Uterus (tissue), 3 donors: ENCODE measurements at regions not wholly inside any gene's neighbourhood (a gene's known extent, or its start where the extent isn't known, plus 50 kb on each side); places are given as distances from the start of the nearest gene placed in this dataset.

ENCODE experiments used
- DNase-seq, 2 donors: peaks; one replicate each; pipeline ENCODE4 v3.0.0-alpha.2; 2019 to 2020
- H3K27ac ChIP-seq, 2 donors: fragments of 200-600 bp; sonication (generic); 1 replicate in 1 of 2; 2 replicates in 1 of 2; pipeline ENCODE4 v1.5.1; 2016 to 2018
- H3K27me3 ChIP-seq, 2 donors: fragments of 200-600 bp; sonication (generic); one replicate each; pipeline ENCODE4 v1.5.1; 2018 to 2019; ENCODE audit warnings: control low read depth in 1 of 2
- H3K36me3 ChIP-seq, 2 donors: fragments of 200-600 bp; sonication (generic); one replicate each; pipeline ENCODE4 v1.5.1; 2019; ENCODE audit warnings: control low read depth in 1 of 2
- H3K4me1 ChIP-seq, 2 donors: fragments of 200-600 bp; sonication (generic); one replicate each; pipeline ENCODE4 v1.5.1; 2018 to 2019; ENCODE audit warnings: control low read depth in 1 of 2
- H3K4me3 ChIP-seq, 2 donors: fragments of 200-600 bp; sonication (generic); 1 replicate in 1 of 2; 2 replicates in 1 of 2; pipeline ENCODE4 v1.5.1; 2018 to 2019; ENCODE audit warnings: mild to moderate bottlenecking in 1 of 2
- H3K9me3 ChIP-seq, 2 donors: fragments of 200-600 bp; sonication (generic); one replicate each; pipeline ENCODE4 v1.5.1; 2019; ENCODE audit warnings: control low read depth in 1 of 2
- CTCF ChIP-seq, 4 experiments: fragments of 200-600 bp in 2 of 4; fragments of 450-650 bp in 2 of 4; sonication (generic) in 2 of 4; IDR thresholded peaks; one replicate each; pipeline ENCODE4 v1.5.1; 2016 to 2019; ENCODE audit warnings: antibody characterized with exemption in 4 of 4, mild to moderate bottlenecking in 2 of 4, moderate library complexity in 1 of 4
- POLR2A ChIP-seq, 2 donors: fragments of 450-650 bp; IDR thresholded peaks; one replicate each; pipeline ENCODE4 v1.6.1; 2016; ENCODE audit warnings: antibody characterized with exemption in 2 of 2, mild to moderate bottlenecking in 1 of 2, moderate library complexity in 1 of 2
- intact Hi-C: fragments of 100-400 bp; cut with DNase I; formaldehyde crosslinking; loops from one replicate; pipeline ENCODE4 v1.15.1; 2023; ENCODE audit warnings: low total_unique reads
- donor health status: DM: yes; HTN: yes; CAD: no.

GRCh38 chr2:239706367-239706766 lies 305.5 kb upstream of the HDAC4 start:
- Histone ChIP-seq H3K36me3 (no peaks in the 10 kb centered on the region), H3K27ac (no peak overlapping the region), H3K9me3 (no peaks in the 10 kb centered on the region), H3K4me3 (no peak overlapping the region), H3K4me1 (no peaks in the 10 kb centered on the region), H3K27me3 (no peaks in the 10 kb centered on the region)
- no peak for DNase-seq
- TF ChIP-seq CTCF (IDR thresholded peaks at IDR 0.05) (no peak), POLR2A (IDR thresholded peaks at IDR 0.05) (no peak)
- intact Hi-C loops = no loop called here

GRCh38 chr2:239704737-239705136 lies 303.9 kb upstream of the HDAC4 start:
- Histone ChIP-seq H3K4me3 (no peak overlapping the region), H3K27ac (no peak overlapping the region), H3K4me1 (no peaks in the 10 kb centered on the region), H3K36me3 (no peaks in the 10 kb centered on the region), H3K27me3 (no peaks in the 10 kb centered on the region), H3K9me3 (no peaks in the 10 kb centered on the region)
- intact Hi-C loops = no loop called here
- no peak for DNase-seq
- no peak for TF ChIP-seq POLR2A (IDR thresholded peaks at IDR 0.05)
- TF ChIP-seq CTCF (IDR thresholded peaks at IDR 0.05) = no peak

- Histone ChIP-seq H3K4me3 (no peak overlapping the region), H3K4me1 (no peaks in the 10 kb centered on the region), H3K36me3 (no peaks in the 10 kb centered on the region), H3K27ac (no peak overlapping the region), H3K27me3 (no peaks in the 10 kb centered on the region), H3K9me3 (no peaks in the 10 kb centered on the region)
- TF ChIP-seq POLR2A (IDR thresholded peaks at IDR 0.05) (no peak), CTCF (IDR thresholded peaks at IDR 0.05) (no peak)
- intact Hi-C loops = no loop called here
- no peak for DNase-seq
Observed at GRCh38 chr2:239703834-239704233, 303.0 kb upstream of the HDAC4 start.

GRCh38 chr2:239700686-239701345 lies 300.0 kb upstream of the HDAC4 start:
- H3K4me1 ChIP-seq = no peaks in the 10 kb centered on the region
- H3K27ac ChIP-seq = no peak overlapping the region
- H3K36me3 ChIP-seq = no peaks in the 10 kb centered on the region
- intact Hi-C loops = no loop called here
- TF ChIP-seq CTCF (IDR thresholded peaks at IDR 0.05) (no peak), POLR2A (IDR thresholded peaks at IDR 0.05) (no peak)
- H3K27me3 ChIP-seq = no peaks in the 10 kb centered on the region
- DNase-seq = no peak
- H3K9me3 ChIP-seq = no peaks in the 10 kb centered on the region
- no peak overlapping the region for H3K4me3 ChIP-seq

GRCh38 chr2:239697399-239698164 lies 296.8 kb upstream of the HDAC4 start:
- DNase-seq = no peak
- Histone ChIP-seq H3K4me3 (no peak overlapping the region), H3K27me3 (no peaks in the 10 kb centered on the region), H3K27ac (no peak overlapping the region), H3K36me3 (no peaks in the 10 kb centered on the region), H3K4me1 (no peaks in the 10 kb centered on the region), H3K9me3 (no peaks in the 10 kb centered on the region)
- intact Hi-C loops = no loop called here
- TF ChIP-seq POLR2A (IDR thresholded peaks at IDR 0.05) (no peak), CTCF (IDR thresholded peaks at IDR 0.05) (no peak)
